CD4-positive, alpha-beta T cell (primary cell): ENCODE measurements at regions not wholly inside any gene's neighbourhood (a gene's known extent, or its start where the extent isn't known, plus 50 kb on each side); places are given as distances from the start of the nearest gene placed in this dataset.

Experiments
- ATAC-seq: fragments of 200-7000 bp; cut with Tn5 transposase; one replicate; pipeline ENCODE4 v1.10.0; 2022; ENCODE audit warnings: mild to moderate bottlenecking; ENCODE audit not compliant: poor library complexity
- CTCF ChIA-PET: fragments of 350-600 bp; sonication (Branson Sonifier 250); formaldehyde crosslinking; loops from one replicate; lab custom pipeline; 2021; ENCODE audit warnings: antibody characterized with exemption, inconsistent platforms; lab: Charles Lee
- POLR2A ChIA-PET: fragments of 350-600 bp; sonication (Branson Sonifier 250); formaldehyde crosslinking; loops from one replicate; lab custom pipeline; 2021; ENCODE audit warnings: antibody characterized with exemption, inconsistent platforms; lab: Charles Lee
- DNase-seq, 14 experiments: peaks; one replicate each; pipeline ENCODE4 v3.0.0-alpha.2; 2013 to 2020; ENCODE audit warnings: mixed read lengths in 2 of 14
- H3K27ac ChIP-seq, 2 donors: one replicate each; pipeline versions ENCODE4 v1.5.1 to v1.7.0; 2013; ENCODE audit warnings: low read length in 2 of 2, low read depth in 1 of 2, mild to moderate bottlenecking in 1 of 2
- H3K27me3 ChIP-seq, 2 experiments: 1 replicate in 1 of 2; 2 replicates in 1 of 2; pipeline versions ENCODE4 v1.6.1 to v1.7.0; 2013; ENCODE audit warnings: low read length in 2 of 2, control low read depth in 1 of 2, mild to moderate bottlenecking in 1 of 2, moderate library complexity in 1 of 2; ENCODE audit not compliant: insufficient read depth in 2 of 2, control insufficient read depth in 1 of 2
- H3K36me3 ChIP-seq: one replicate; pipeline ENCODE4 v1.6.1; 2013; ENCODE audit warnings: low read length, control low read depth; ENCODE audit not compliant: insufficient read depth
- H3K4me1 ChIP-seq: one replicate; pipeline ENCODE4 v1.6.1; 2013; ENCODE audit warnings: low read length, control low read depth; ENCODE audit not compliant: insufficient read depth
- H3K4me3 ChIP-seq: one replicate; pipeline ENCODE4 v1.5.1; 2013; ENCODE audit warnings: mild to moderate bottlenecking, low read length, moderate library complexity
- H3K9me3 ChIP-seq, 2 experiments: 1 replicate in 1 of 2; 2 replicates in 1 of 2; pipeline versions ENCODE4 v1.6.1 to v1.7.0; 2013; ENCODE audit warnings: low read length in 2 of 2, mild to moderate bottlenecking in 2 of 2, control low read depth in 1 of 2, moderate library complexity in 1 of 2; ENCODE audit not compliant: control insufficient read depth in 1 of 2, insufficient read depth in 1 of 2
- H3K27ac Mint-ChIP-seq: one replicate; pipeline ENCODE4 v1.8.0; 2020; ENCODE audit warnings: mixed read lengths
- H3K27me3 Mint-ChIP-seq: one replicate; pipeline ENCODE4 v1.8.0; 2021; ENCODE audit warnings: mixed read lengths
- H3K36me3 Mint-ChIP-seq: one replicate; pipeline ENCODE4 v1.8.0; 2021; ENCODE audit warnings: low read depth, mixed read lengths
- H3K4me1 Mint-ChIP-seq: one replicate; pipeline ENCODE4 v1.8.0; 2021; ENCODE audit warnings: low read depth, mixed read lengths
- H3K4me3 Mint-ChIP-seq: one replicate; pipeline ENCODE4 v1.8.0; 2020; ENCODE audit warnings: mild to moderate bottlenecking, mixed read lengths
- H3K9me3 Mint-ChIP-seq: one replicate; pipeline ENCODE4 v1.8.0; 2020; ENCODE audit warnings: mixed read lengths
- intact Hi-C, 2 experiments: fragments of 100-400 bp; cut with DNase I in 1 of 2; cut with micrococcal nuclease in 1 of 2; formaldehyde crosslinking; loops; one replicate each; pipeline versions ENCODE4 v1.15.1 to v1.9.0; 2023 to 2025; cut with DNase I, micrococcal nuclease
- TF ChIP-seq, protein P1 (sequence below): fragments of 200-600 bp; IDR thresholded peaks from one replicate; pipeline ENCODE4 v1.8.0; 2022; ENCODE audit warnings: antibody characterized with exemption, mild to moderate bottlenecking

DNA sequence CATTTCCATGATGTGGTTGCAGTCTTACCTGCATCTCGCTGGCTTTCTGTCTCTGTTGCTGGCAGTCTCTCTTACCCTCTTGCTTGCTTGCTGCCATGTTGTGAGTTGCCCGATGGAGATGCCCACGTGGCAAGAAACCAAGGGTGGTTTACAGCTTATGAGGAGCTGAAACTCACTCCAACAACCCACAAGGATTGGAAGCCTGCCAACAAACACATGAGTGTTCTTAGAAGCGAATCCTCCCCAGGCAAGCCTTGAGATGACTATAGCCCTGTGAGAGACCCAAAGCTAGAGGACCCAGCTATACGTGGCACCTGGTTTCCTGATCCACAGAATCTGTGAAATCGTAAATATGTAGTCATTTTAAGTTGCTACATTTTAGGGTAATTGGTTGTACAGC lies 490.9 kb upstream of the ADAMTS9 start:
- H3K4me1 ChIP-seq: no peaks in the 10 kb centered on the region
- ChIA-PET CTCF (no interaction called here), POLR2A (no interaction called here)
- intact Hi-C loops: no loop called here
- H3K27me3 ChIP-seq: no peaks in the 10 kb centered on the region
- H3K9me3 ChIP-seq: peaks cover 0 to 4% of the 10 kb centered on the region in 2 experiments
- Mint-ChIP-seq H3K27me3 (no peaks in the 10 kb centered on the region), H3K36me3 (no peaks in the 10 kb centered on the region), H3K27ac (no peak overlapping the region), H3K9me3 (no peaks in the 10 kb centered on the region), H3K4me3 (no peak overlapping the region), H3K4me1 (no peaks in the 10 kb centered on the region)
- no peaks in the 10 kb centered on the region for H3K36me3 ChIP-seq
- TF ChIP-seq, protein P1, sequence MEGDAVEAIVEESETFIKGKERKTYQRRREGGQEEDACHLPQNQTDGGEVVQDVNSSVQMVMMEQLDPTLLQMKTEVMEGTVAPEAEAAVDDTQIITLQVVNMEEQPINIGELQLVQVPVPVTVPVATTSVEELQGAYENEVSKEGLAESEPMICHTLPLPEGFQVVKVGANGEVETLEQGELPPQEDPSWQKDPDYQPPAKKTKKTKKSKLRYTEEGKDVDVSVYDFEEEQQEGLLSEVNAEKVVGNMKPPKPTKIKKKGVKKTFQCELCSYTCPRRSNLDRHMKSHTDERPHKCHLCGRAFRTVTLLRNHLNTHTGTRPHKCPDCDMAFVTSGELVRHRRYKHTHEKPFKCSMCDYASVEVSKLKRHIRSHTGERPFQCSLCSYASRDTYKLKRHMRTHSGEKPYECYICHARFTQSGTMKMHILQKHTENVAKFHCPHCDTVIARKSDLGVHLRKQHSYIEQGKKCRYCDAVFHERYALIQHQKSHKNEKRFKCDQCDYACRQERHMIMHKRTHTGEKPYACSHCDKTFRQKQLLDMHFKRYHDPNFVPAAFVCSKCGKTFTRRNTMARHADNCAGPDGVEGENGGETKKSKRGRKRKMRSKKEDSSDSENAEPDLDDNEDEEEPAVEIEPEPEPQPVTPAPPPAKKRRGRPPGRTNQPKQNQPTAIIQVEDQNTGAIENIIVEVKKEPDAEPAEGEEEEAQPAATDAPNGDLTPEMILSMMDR: no peak
- ATAC-seq (no peak), DNase-seq (no peak)
- H3K27ac ChIP-seq: no peak overlapping the region
- H3K4me3 ChIP-seq: no peak overlapping the region

DNA sequence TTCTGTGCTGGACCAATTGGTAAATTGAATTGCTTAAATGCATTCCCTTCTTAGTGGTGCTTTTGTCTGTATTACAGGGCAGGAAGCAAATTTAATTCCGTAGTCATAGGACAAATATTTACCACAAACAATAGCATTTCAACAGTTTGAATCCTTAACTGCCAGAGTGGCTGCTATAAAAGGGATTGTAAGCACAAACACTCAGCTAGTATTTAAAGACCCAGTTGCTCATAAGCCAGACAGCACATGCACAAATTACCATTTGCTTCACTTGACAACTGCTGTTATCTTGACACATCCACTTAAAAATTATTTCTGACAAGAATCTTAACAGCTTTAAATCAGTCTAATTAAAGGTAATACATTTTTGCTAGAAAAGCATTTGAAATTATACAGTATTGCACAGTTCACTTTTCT lies 490.2 kb upstream of the ADAMTS9 start:
- H3K4me1 ChIP-seq: no peaks in the 10 kb centered on the region
- H3K27ac ChIP-seq: no peak overlapping the region
- TF ChIP-seq, protein P1: no peak
- H3K27me3 ChIP-seq: no peaks in the 10 kb centered on the region
- DNase-seq (no peak), ATAC-seq (no peak)
- no peaks in the 10 kb centered on the region for H3K36me3 ChIP-seq
- H3K9me3 ChIP-seq: peaks cover 0 to 8% of the 10 kb centered on the region in 2 experiments
- ChIA-PET CTCF (no interaction called here), POLR2A (no interaction called here)
- intact Hi-C loops: no loop called here
- no peaks in the 10 kb centered on the region for H3K27me3 Mint-ChIP-seq
- no peaks in the 10 kb centered on the region for H3K4me1 Mint-ChIP-seq
- no peak overlapping the region for H3K4me3 ChIP-seq
- H3K27ac Mint-ChIP-seq: no peak overlapping the region
- no peaks in the 10 kb centered on the region for H3K9me3 Mint-ChIP-seq
- no peak overlapping the region for H3K4me3 Mint-ChIP-seq
- H3K36me3 Mint-ChIP-seq: no peaks in the 10 kb centered on the region

DNA sequence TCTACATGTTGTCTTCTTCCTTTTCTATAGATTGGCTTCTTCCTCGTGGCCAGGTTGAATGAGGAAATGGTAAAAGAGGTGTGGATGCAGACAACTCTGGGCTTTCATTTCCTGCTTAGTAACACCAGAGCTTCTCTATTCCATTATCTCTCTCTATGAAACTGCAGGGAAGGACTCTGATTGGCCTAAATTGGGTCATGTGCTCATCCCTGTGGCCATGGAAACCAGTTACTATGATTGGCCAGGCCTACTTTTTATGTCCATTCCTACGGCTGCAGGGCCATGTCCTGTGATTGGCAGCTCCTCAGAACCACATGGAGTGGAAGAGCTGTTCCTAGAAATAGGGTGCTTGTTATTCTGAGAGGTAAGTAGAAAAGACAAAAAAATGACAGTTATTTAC lies 486.9 kb upstream of the ADAMTS9 start:
- TF ChIP-seq, protein P1: no peak
- ChIA-PET CTCF (no interaction called here), POLR2A (no interaction called here)
- Histone ChIP-seq H3K36me3 (no peaks in the 10 kb centered on the region), H3K4me1 (no peaks in the 10 kb centered on the region), H3K27me3 (no peaks in the 10 kb centered on the region), H3K27ac (no peak overlapping the region), H3K9me3 (peaks cover 0 to 8% of the 10 kb centered on the region in 2 experiments), H3K4me3 (no peak overlapping the region)
- no peaks in the 10 kb centered on the region for H3K27me3 Mint-ChIP-seq
- DNase-seq: no peak
- no peak overlapping the region for H3K4me3 Mint-ChIP-seq
- H3K36me3 Mint-ChIP-seq: no peaks in the 10 kb centered on the region
- H3K9me3 Mint-ChIP-seq: peaks cover 2% of the 10 kb centered on the region
- no peak for ATAC-seq
- intact Hi-C loops: no loop called here
- no peaks in the 10 kb centered on the region for H3K4me1 Mint-ChIP-seq
- no peak overlapping the region for H3K27ac Mint-ChIP-seq
